Thyroid gland (tissue), 4 donors: ENCODE measurements at regions not wholly inside any gene's neighbourhood (a gene's known extent, or its start where the extent isn't known, plus 50 kb on each side); places are given as distances from the start of the nearest gene placed in this dataset.

Experiments
- DNase-seq, 2 donors: peaks; one replicate each; pipeline ENCODE4 v3.0.0-alpha.2; 2019
- H3K27ac ChIP-seq, 3 donors: fragments of 200-600 bp; sonication (generic); 1 replicate in 2 of 3; 2 replicates in 1 of 3; pipeline ENCODE4 v1.5.1; 2016 to 2019; ENCODE audit warnings: mild to moderate bottlenecking in 1 of 3, moderate library complexity in 1 of 3
- H3K27me3 ChIP-seq: fragments of 200-600 bp; sonication (generic); one replicate; pipeline ENCODE4 v1.5.1; 2019
- H3K36me3 ChIP-seq, 2 donors: fragments of 200-600 bp; sonication (generic); one replicate each; pipeline ENCODE4 v1.5.1; 2016 to 2019
- H3K4me1 ChIP-seq, 2 donors: fragments of 200-600 bp; sonication (generic); one replicate each; pipeline ENCODE4 v1.5.1; 2017 to 2019
- H3K4me3 ChIP-seq, 3 donors: fragments of 200-600 bp; sonication (generic); replicated peaks in 1 of 3; 1 replicate in 2 of 3; 2 replicates in 1 of 3; pipeline ENCODE4 v1.5.1; 2016; ENCODE audit warnings: mild to moderate bottlenecking in 1 of 3
- H3K9me3 ChIP-seq: fragments of 200-600 bp; sonication (generic); one replicate; pipeline ENCODE4 v1.5.1; 2017
- POLR2A ChIP-seq, 2 donors: fragments of 450-650 bp; IDR thresholded peaks; one replicate each; pipeline ENCODE4 v1.6.1; 2017; ENCODE audit warnings: antibody characterized with exemption in 2 of 2, mild to moderate bottlenecking in 2 of 2, moderate library complexity in 1 of 2
- WGBS, 2 donors: methylation state at CpG; one replicate each; pipeline ENCODE4 v1.1.5; 2017; 5-methylcytosine and 5-hydroxymethylcytosine counted together
- intact Hi-C: fragments of 100-400 bp; cut with DNase I; formaldehyde crosslinking; loops from one replicate; pipeline ENCODE4 v1.15.1; 2023
- TF ChIP-seq, protein P1 (sequence below), 6 experiments: fragments of 200-600 bp in 3 of 6; fragments of 450-650 bp in 3 of 6; sonication (generic) in 3 of 6; IDR thresholded peaks; one replicate each; pipeline ENCODE4 v1.5.1; 2016 to 2019; ENCODE audit warnings: antibody characterized with exemption in 6 of 6, mild to moderate bottlenecking in 2 of 6, inconsistent platforms in 1 of 6, moderate library complexity in 1 of 6

DNA sequence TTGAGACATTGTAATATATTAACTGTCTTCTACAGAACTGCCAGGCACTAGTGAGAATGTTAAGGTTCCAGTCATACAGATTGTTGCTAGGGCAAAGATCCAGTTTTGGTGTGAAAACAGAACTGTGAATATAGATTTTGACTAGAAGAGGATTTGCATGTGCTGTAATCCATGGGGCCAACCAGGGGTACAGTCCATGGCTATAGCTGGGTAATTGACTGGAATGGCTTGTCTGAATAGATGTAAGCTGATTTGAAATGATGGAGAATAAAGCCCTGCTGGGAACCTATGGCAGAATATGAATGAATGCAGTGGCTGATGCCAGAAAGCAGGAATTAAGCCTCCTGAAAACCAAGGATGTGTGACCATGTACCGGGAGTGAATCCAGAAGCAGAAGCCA lies 748.5 kb upstream of the CDH10 start:
- Histone ChIP-seq H3K27me3 (no peaks in the 10 kb centered on the region), H3K36me3 (no peaks in the 10 kb centered on the region), H3K9me3 (no peaks in the 10 kb centered on the region), H3K27ac (no peak overlapping the region), H3K4me1 (no peaks in the 10 kb centered on the region), H3K4me3 (no peak overlapping the region)
- no peak for DNase-seq
- intact Hi-C loops = no loop called here
- no peak for TF ChIP-seq POLR2A (IDR thresholded peaks at IDR 0.05)
- TF ChIP-seq, protein P1, sequence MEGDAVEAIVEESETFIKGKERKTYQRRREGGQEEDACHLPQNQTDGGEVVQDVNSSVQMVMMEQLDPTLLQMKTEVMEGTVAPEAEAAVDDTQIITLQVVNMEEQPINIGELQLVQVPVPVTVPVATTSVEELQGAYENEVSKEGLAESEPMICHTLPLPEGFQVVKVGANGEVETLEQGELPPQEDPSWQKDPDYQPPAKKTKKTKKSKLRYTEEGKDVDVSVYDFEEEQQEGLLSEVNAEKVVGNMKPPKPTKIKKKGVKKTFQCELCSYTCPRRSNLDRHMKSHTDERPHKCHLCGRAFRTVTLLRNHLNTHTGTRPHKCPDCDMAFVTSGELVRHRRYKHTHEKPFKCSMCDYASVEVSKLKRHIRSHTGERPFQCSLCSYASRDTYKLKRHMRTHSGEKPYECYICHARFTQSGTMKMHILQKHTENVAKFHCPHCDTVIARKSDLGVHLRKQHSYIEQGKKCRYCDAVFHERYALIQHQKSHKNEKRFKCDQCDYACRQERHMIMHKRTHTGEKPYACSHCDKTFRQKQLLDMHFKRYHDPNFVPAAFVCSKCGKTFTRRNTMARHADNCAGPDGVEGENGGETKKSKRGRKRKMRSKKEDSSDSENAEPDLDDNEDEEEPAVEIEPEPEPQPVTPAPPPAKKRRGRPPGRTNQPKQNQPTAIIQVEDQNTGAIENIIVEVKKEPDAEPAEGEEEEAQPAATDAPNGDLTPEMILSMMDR (IDR thresholded peaks at IDR 0.05) = no peak
- WGBS, 2 donors = 84 to 93% methylated on average over 1 of the region's 1 CpG

DNA sequence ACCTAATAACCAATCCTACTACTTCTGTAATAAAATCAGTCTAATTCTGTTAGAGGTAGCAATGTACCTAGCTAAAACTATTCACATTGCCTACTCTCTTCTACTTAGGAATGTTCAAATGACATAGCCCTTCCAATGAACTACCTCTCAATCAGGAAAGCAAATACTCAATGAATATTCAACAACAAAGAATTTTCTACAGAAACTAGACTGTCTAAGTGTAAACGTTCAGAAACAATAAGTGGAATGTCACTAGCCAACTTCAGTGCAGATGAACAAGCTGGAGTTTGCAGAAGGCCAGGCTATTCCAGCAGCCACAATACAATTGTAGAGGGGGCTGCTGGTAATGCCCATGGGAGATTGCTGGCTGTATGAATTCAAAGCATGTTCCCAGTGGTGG lies 743.2 kb upstream of the CDH10 start:
- no peaks in the 10 kb centered on the region for H3K36me3 ChIP-seq
- H3K4me3 ChIP-seq = no peak overlapping the region
- H3K27ac ChIP-seq = no peak overlapping the region
- 57 to 69% methylated on average over 1 of the region's 1 CpG for WGBS, 2 donors
- no peak for DNase-seq
- intact Hi-C loops = no loop called here
- H3K27me3 ChIP-seq = no peaks in the 10 kb centered on the region
- TF ChIP-seq, protein P1 (IDR thresholded peaks at IDR 0.05) = no peak
- no peak for TF ChIP-seq POLR2A (IDR thresholded peaks at IDR 0.05)
- H3K4me1 ChIP-seq = no peaks in the 10 kb centered on the region
- H3K9me3 ChIP-seq = no peaks in the 10 kb centered on the region

DNA sequence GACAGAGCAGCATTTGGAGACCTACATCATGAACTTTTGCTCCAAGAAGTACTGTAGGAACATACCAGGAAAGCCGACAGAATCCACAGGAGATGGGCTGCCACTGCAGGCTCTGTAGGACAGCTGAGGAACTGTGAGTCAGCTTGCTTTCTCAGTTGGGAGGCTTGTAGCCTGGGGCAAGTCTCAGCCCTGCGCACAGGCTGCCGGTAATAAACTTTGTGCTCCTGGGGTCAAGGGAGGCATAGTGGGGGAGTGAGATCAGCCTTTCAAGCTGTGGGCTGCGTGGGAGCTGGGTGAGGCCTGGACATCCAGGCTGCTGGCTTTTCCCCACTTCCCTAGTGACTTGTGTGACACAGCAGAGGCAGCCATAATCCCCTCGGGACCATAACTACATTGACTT lies 718.0 kb upstream of the CDH10 start:
- intact Hi-C loops = no loop called here
- no peak overlapping the region for H3K27ac ChIP-seq
- WGBS, 2 donors = 83 to 92% methylated on average over 4 to 5 of the region's 5 CpGs

DNA sequence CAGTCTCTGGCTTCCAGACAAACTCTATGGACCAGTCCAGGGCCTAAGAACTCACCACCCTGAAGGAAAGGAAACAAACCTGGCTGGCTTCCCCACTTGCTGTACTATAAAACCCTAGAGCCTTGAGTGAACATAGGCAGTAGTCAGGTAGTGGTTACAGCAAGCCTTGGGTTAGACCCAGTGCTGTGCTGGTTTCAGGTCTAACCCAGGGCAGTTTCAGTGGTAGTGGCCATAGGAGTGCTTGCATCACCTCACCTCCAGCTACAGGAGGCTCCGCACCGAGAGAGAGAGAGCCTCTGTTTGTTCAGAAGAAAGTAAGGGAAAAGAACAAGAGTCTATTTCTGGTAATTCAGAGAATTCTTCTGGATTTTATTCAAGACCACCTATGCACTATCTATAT lies 714.1 kb upstream of the CDH10 start:
- H3K4me3 ChIP-seq = no peak overlapping the region
- no peaks in the 10 kb centered on the region for H3K4me1 ChIP-seq
- no peaks in the 10 kb centered on the region for H3K36me3 ChIP-seq
- H3K27ac ChIP-seq = no peak overlapping the region
- intact Hi-C loops = no loop called here
- H3K27me3 ChIP-seq = no peaks in the 10 kb centered on the region
- DNase-seq = no peak
- WGBS, 2 donors = 90 to 98% methylated on average over 2 of the region's 2 CpGs
- no peaks in the 10 kb centered on the region for H3K9me3 ChIP-seq
- TF ChIP-seq, protein P1 (IDR thresholded peaks at IDR 0.05) = no peak
- no peak for TF ChIP-seq POLR2A (IDR thresholded peaks at IDR 0.05)

More for the DNA sequence above, 718.0 kb upstream of the CDH10 start:
- H3K9me3 ChIP-seq = no peaks in the 10 kb centered on the region
- no peak for TF ChIP-seq POLR2A (IDR thresholded peaks at IDR 0.05)
- TF ChIP-seq, protein P1 (IDR thresholded peaks at IDR 0.05) = no peak
- H3K36me3 ChIP-seq = no peaks in the 10 kb centered on the region
- no peak for DNase-seq
- H3K27me3 ChIP-seq = no peaks in the 10 kb centered on the region
- H3K4me1 ChIP-seq = no peaks in the 10 kb centered on the region
- no peak overlapping the region for H3K4me3 ChIP-seq

DNA sequence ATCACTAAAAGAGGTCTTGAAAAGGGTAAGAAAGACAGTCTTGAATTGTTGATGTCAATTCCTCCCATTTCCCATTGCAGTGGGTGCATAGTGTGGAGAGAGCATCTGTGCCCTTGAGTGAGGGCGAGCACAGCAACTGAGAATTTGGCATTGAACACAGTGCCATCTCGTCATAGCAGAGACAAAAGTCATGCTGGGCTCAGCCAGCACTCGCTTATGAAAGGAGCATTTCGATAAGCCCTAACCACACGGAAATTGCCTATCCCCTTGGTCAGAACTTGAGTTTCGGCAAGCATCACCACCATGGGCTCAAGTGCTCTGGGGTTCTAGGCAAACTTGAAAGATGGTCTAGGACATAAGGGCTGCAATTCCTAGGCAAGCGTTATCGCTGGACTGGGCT lies 712.8 kb upstream of the CDH10 start:
- H3K4me1 ChIP-seq = no peaks in the 10 kb centered on the region
- TF ChIP-seq, protein P1 (IDR thresholded peaks at IDR 0.05) = no peak
- no peak for TF ChIP-seq POLR2A (IDR thresholded peaks at IDR 0.05)
- H3K4me3 ChIP-seq = no peak overlapping the region
- no peaks in the 10 kb centered on the region for H3K9me3 ChIP-seq
- 86 to 87% methylated on average over 8 of the region's 8 CpGs for WGBS, 2 donors
- no peaks in the 10 kb centered on the region for H3K36me3 ChIP-seq
- H3K27ac ChIP-seq = no peak overlapping the region
- no peaks in the 10 kb centered on the region for H3K27me3 ChIP-seq
- intact Hi-C loops = no loop called here
- no peak for DNase-seq
